ENCODE measurements at regions not wholly inside any gene's neighbourhood (a gene's known extent, or its start where the extent isn't known, plus 50 kb on each side); places are given as distances from the start of the nearest gene placed in this dataset.

DNA sequence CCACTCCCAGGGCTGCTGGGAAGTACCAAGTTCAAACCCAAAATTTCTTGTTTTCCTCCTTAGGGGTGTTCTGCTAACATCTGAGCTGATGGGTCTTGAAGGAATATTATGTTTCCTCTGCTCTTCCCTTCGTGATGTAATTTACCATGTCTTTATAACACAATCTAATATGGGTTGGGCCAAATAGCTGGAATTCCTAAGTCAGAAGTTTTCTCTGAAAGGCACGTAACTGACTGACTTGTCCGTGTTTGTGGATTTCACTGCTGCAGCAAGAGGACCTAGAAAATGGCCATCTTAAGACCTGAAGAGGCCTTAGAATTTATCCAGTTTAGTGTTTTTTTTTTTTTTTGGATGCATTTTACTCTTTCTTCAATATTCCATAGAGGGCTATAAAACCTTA lies 256.7 kb downstream of the DCDC2C start:
- TF ChIP-seq EZH2 (IDR thresholded peaks at IDR 0.05; ENCODE audit: low read depth): no peak
- TF ChIP-seq, protein P1, sequence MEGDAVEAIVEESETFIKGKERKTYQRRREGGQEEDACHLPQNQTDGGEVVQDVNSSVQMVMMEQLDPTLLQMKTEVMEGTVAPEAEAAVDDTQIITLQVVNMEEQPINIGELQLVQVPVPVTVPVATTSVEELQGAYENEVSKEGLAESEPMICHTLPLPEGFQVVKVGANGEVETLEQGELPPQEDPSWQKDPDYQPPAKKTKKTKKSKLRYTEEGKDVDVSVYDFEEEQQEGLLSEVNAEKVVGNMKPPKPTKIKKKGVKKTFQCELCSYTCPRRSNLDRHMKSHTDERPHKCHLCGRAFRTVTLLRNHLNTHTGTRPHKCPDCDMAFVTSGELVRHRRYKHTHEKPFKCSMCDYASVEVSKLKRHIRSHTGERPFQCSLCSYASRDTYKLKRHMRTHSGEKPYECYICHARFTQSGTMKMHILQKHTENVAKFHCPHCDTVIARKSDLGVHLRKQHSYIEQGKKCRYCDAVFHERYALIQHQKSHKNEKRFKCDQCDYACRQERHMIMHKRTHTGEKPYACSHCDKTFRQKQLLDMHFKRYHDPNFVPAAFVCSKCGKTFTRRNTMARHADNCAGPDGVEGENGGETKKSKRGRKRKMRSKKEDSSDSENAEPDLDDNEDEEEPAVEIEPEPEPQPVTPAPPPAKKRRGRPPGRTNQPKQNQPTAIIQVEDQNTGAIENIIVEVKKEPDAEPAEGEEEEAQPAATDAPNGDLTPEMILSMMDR (conservative IDR thresholded peaks at IDR 0.05): no peak
